OCI-M2 (cell line): ENCODE measurements at regions not wholly inside any gene's neighbourhood (a gene's known extent, or its start where the extent isn't known, plus 50 kb on each side); places are given as distances from the start of the nearest gene placed in this dataset.
"Not testable (repeated sequence)": the region's sequence is repeated elsewhere in the genome, so short reads cannot be mapped to it uniquely, and the experiment has no call there.

Experiments used
- DNase-seq: peaks from one replicate; lab custom pipeline; 2025; ENCODE audit not compliant: unreplicated experiment; lab: John Stamatoyannopoulos, UW

GRCh38 chr2:150138587-150138986, 348.9 kb downstream of the RND3 start:
- no peak for DNase-seq

DNA sequence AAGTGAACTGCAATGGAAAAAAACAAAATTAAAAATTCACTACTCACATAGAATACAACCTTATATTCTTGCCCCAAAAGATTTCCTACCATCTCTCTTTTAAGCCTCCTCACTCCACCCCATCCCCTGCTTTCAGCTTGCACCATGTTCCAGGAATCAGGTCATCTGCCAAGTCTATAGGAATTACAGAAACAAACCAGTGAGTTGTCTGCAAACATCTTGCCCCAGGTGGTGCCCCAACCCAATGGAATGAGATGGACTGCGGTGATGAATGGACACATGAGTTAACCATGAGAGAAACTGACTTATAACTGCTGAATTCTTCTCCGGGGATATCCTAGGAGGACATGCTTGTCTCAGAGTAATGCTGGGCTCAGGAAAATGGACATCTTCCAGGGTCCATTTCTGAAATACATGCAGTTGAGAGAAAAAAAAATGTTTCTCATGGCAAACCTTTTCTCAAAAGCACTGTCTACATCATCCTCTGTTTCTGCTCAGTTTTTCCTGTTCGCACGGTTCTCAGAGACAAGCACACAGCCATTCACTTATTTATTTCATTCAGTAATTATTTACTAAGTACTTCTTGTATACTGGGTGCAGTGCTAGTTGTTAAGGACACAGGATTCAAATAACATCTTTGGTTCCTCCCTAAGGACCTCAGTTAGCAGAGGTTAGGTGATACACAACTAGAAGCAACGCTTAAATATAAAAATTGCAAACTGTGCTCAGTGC, 350.0 kb downstream of the RND3 start:
- DNase-seq, result no peak

DNA sequence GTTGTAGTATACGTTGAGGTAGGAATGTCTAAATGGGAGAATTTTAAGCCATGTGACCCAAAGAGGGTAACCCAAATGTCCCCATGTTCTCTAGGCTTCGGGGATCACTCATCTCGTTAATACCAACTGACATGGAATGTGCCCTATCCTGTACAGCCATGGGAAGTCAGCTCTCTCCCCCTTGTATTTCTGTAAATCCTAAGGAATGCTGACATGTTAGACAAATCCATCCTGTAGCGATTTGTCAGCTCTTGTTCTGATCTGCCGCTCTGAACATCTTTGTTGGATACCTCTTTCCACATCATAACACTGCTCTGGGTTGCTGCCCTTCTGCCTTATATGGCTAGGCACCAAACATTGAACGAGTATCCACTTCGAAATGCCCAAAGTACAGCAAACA, 350.6 kb downstream of the RND3 start:
- no peak for DNase-seq

DNA sequence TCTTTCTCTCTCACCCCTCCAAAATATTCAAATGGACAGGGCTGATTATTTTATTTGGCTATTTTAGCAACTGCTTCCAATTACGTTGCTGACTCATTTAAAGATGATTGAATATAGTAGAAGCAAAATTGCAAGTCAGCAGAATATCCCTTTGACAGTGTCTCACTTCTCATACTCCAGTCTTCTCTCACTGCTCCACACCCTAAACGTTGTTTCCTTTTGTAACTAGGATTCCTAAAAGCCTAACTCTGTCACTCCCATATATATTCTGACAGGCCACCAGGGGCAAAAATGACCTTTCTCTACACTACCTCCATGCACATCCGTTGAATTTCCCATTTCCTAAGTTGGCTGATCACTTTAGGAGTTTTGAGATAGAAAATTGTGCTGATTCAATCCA, 351.1 kb downstream of the RND3 start:
- DNase-seq, result no peak

DNA sequence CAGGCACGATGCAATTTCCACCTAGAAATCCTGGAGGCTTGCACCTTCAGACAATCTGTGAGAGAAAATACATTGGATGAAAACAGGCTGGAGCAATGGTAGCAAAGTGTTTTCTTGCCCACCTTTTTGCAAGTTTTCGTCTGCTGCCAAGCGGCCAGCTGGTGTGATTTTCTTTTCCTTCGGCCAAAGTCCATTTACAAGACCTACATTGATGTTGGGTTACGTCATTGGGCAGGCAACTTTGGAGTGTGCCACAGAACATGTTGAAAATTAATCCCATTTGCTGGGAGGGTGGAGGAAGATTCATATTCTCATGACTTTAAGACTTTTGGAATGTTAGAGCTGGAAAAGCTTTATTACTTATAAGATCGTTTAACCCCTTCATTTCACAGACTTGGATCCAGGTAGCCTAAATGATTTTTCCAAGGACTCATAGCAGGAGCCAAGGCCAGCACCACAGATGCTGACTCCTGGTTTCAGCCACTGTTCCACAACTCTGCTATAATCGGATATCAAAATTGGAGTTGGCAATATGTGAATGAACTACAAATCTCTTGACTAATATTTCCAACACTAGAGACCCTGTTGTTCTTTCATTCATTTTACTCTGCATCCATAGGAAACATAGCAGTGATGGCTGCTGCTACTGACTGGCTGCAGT, 352.1 kb downstream of the RND3 start:
- no peak for DNase-seq

DNA sequence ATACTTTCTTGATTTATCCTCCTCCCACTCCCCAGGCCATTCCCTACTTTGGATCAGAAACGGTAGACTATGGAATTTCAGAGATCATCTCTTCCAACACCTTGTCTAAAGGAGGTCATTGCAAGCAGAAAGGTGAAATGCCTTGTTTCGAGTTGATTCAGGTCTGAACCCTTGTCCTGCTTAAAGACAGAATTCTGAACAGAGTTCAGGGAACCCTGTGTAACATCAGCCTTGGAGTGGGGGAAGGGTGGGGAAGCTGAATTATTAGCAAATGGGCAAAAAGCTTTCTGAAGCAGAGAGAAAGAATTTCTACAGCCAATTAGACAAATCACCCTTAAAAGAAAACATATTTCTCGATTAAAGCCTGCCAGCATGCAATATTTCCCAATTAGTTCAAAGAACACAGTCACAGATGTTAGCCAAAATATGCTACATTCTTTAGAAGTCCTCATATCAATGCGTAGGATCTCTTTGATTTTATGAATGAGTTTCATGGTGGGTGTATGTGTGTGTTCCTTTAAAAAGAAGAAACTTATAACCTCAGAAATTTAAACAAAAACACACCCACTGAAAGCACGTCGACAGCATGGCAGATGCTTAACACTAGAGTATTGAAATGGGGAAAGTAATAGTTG, 353.1 kb downstream of the RND3 start:
- DNase-seq, result no peak

GRCh38 chr2:150133623-150134022, 353.8 kb downstream of the RND3 start:
- no peak for DNase-seq

- DNase-seq, result no peak
These were observed 357.4 kb downstream of the RND3 start for GRCh38 chr2:150129921-150130575.

DNA sequence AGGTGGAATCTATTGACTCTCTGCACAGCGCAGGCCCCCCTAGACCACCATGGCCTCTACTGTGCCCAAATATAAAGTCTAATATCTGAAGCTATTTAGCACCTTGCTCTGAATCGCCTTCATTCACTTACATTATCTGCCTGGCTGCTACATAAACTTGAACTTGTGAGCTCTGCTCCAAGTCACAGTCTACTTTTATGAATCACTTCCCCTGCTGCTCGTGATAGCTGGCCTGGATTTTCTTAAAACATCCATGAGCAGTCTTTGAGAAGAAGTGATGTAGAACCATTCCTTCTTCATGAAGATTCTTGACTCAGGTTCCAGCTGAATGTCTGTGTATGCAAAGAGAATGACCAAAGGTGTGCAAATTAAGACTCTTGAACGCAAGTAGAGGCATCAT, 359.5 kb downstream of the RND3 start:
- DNase-seq, result no peak

GRCh38 chr2:150127346-150127990, 360.0 kb downstream of the RND3 start:
- no peak for DNase-seq

DNA sequence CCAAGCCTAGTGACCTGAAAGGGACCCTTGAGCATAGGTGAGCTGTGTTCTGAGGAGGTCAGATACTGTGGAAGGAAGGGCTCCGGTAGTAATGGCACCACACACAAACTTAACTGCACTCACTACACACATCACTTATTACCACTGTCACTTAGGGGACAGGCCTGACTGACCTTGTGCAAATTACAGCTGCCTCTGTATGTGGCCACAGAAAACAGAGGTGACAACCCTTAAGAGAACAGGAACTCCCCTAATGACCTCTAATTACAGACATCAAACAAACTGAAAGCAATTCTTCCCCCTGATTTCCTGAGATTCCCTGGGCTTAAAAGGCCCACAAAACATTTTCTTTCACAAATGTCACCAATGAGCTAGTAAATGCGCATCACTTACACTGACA, 360.6 kb downstream of the RND3 start:
- DNase-seq, result no peak

DNA sequence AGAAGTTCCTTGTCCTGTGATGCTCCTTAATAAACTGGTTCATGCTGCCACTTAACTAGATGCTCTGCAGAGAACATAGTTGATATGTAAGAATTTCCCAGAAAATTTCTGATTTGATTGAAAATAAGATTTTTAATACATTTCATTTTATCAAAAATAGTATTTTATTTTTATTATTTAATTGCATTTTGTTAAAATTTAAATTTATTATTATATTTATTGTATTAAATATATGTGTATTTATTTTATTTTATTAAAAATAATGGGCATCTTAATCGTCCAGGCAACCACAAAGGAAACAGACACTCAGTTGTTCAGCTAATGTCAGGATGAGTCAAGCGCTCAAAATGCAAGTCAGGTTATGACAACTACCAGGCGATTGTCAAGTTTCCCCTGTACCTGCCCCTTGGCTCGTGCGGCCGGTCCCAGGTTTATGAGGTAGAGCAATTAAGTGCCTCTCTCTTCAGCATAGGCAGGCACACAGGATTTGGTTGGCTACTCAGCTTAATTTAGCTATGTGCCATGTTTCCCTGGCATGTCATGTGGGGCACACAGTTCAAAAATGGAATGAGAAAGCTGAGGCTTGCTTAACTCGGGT, 361.2 kb downstream of the RND3 start:
- DNase-seq, result no peak

DNA sequence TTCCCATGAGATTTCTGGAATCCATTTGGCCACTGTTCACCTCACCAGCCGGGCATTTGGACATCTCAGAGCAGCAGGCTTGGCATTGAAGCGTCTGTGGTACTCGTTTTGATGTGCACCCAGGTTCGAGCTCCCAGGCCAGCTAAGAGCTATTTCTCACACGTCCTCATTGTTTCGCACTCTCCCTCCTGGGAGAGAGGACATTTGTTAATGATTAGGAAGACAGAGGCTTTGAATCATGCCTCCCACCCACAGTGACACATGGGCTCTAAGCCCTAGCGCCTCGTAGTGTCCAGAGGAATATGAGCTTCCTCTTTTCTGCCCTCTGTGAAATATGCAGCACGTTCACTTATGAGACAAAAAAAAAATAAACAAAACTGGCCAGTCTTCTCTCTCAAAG, 361.8 kb downstream of the RND3 start:
- DNase-seq, result no peak

DNA sequence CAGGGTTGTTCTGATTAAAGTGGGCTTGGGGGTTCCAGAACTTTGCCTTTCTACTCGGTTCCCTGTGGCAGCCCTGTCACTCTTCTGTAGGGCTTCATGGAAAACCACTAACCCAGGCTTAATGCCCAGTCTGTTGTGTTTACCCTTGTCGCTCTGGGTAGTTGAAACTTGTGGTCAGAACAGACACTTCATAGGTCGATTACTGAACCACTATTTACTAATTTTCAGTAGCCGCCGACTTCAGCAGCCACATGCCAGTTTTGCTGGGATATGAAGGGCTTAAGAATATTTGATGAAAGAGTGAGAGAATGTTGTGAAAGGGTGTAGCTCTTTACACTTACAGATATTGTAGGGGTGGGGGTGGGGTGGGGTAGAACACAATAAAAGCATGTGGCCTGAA, 362.3 kb downstream of the RND3 start:
- DNase-seq, result no peak

GRCh38 chr2:150124739-150125138, 362.7 kb downstream of the RND3 start:
- DNase-seq, result no peak

- DNase-seq, result no peak
These were observed 364.4 kb downstream of the RND3 start for GRCh38 chr2:150122871-150123613.

DNA sequence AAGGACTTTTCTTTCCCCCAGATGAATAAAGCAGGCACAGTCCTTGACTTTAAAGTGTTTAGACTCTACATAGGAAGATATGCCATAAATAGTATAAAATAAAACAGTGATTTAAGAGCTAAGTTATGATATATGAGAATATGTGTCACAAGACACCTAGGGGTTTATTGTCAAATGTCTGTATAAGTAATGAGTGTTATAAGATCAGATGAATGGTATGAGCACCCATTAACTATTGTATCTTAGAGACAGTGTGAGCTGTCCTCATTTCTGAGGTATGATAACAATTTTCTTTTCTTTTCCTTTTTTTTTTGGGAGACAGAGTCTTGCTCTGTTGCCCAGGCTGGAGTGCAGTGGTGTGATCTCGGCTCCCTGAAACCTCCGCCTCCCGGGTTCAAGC, 365.3 kb downstream of the RND3 start:
- DNase-seq, result no peak

DNA sequence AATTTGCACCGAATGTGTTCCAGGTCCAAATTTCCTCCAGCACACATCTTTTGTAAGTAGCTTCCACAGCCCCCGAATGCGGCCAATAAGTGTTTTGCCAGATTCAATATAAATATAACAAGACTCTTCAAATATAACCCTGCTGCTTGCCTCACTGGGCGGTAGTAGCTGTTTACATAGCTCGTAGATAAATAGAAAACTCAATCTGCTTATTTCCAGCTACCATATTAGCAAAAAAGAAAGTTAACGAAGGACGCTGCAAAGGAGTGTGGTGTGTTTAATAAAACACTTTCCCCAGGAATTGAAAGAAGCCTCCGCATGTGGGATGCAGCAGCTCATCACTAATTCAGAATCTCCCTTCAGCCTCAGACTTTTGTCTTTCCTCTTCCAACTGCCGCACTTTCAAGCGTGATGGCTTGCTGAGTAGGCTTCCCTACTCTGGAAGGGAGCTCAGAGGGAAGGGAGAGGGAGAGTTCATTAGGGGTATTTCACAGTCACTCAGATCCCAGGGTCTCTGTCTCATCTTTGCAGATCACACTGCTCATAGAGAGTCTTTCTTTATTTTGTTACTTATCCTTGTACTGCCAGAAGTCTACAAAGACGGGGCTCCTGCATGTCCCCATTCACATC, 367.0 kb downstream of the RND3 start:
- DNase-seq, result no peak

DNA sequence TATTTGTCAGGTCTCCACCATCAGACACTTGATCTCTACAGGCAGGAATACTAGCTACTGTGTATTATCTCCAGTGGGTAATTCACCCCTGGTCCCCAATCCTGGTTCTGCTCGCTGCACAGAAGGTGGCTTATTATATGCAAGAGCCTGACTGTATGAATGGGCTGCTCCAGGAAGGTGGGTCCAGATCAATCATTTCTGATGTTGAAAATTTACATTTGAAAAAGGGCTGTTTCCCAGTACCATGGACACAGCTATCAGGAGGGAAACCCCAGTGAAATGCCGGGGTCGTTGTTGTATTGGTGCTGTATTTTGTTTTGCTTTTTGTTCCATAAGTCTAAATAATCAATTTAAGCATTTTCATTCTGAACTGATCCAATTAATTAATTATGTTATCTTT, 367.6 kb downstream of the RND3 start:
- no peak for DNase-seq

- not testable (repeated sequence) for DNase-seq
These were observed 373.4 kb downstream of the RND3 start for GRCh38 chr2:150114089-150114488.
